ENCODE measurements at regions not wholly inside any gene's neighbourhood (a gene's known extent, or its start where the extent isn't known, plus 50 kb on each side); places are given as distances from the start of the nearest gene placed in this dataset.

DNA sequence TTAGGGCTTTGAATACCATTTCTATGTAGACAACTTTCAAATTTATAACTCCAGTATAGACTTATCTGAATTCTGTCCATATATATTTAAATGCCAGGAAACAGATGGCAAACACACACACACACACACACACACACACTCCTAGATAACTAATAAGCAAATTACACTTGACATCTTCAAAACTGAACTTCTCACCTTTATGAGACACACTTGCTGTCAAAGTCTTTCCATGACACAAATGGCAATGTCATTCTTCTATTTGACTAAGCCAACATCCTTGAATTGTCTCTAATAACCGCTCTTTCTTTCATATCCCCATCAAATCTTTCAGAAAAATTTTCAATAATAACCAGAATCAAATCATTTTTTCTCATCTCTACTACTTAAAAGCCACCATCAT, 402.4 kb downstream of the PCDH18 start:
- intact Hi-C loops (cut with DNase I; ENCODE audit: low total_unique reads) = loop anchor here (5.0 to 10.0 kb wide), 3 partner anchors 732 to 1545 kb away; no protein-coding TSS in a partner anchor
- Histone ChIP-seq H3K27me3 (no peaks in the 10 kb centered on the region), H3K27ac (no peak overlapping the region), H3K4me1 (peaks cover 0 to 4% (median 0%) of the 10 kb centered on the region in 4 donors), H3K36me3 (no peaks in the 10 kb centered on the region), H3K4me3 (no peak overlapping the region), H3K9me3 (no peaks in the 10 kb centered on the region)
- TF ChIP-seq, protein P1, sequence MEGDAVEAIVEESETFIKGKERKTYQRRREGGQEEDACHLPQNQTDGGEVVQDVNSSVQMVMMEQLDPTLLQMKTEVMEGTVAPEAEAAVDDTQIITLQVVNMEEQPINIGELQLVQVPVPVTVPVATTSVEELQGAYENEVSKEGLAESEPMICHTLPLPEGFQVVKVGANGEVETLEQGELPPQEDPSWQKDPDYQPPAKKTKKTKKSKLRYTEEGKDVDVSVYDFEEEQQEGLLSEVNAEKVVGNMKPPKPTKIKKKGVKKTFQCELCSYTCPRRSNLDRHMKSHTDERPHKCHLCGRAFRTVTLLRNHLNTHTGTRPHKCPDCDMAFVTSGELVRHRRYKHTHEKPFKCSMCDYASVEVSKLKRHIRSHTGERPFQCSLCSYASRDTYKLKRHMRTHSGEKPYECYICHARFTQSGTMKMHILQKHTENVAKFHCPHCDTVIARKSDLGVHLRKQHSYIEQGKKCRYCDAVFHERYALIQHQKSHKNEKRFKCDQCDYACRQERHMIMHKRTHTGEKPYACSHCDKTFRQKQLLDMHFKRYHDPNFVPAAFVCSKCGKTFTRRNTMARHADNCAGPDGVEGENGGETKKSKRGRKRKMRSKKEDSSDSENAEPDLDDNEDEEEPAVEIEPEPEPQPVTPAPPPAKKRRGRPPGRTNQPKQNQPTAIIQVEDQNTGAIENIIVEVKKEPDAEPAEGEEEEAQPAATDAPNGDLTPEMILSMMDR (IDR thresholded peaks at IDR 0.05) = no peak
- no peak for DNase-seq

DNA sequence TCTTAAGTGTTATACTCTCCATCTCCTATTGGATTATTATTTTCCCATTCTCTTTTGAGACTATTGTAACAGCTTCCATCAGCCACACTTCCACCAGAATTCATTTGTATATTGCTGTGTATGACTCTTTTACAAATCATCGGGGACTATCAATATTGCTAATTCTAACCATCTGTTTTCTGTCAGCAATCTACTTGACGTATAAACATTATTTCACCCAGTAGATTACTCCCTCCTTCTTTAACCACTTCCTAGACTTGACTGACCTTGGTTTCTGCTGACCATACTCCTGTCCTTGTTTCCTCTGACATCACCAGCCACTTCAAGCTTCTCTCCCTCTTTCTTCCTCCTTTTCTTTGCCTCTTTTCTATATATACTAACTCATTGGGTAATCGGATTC, 402.9 kb downstream of the PCDH18 start:
- Histone ChIP-seq H3K9me3 (no peaks in the 10 kb centered on the region), H3K27me3 (no peaks in the 10 kb centered on the region), H3K4me3 (no peak overlapping the region), H3K27ac (no peak overlapping the region), H3K4me1 (peaks cover 0 to 4% (median 0%) of the 10 kb centered on the region in 4 donors), H3K36me3 (no peaks in the 10 kb centered on the region)
- no peak for DNase-seq
- intact Hi-C loops (cut with DNase I; ENCODE audit: low total_unique reads) = loop anchor here (5.0 to 10.0 kb wide), 3 partner anchors 733 to 1545 kb away; no protein-coding TSS in a partner anchor
- TF ChIP-seq, protein P1 (IDR thresholded peaks at IDR 0.05) = no peak

DNA sequence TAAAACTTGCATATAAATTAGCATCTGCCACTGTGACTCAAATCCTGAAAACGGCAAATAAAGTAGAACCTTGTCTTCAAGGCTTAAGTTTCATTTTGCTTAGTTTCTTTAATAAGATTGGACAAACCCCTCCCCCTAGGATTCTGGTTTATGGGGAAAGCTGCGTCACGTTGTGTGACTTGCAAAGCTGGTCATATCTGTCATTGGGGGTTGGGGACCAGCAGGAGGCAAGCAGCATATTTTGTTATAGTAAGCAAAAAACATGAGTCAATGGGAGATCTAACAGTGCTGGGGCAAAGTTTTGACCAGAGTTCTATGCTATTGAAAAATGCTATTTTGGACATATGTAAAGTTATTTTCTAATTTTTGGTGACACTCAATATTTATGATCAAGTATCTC, 407.3 kb downstream of the PCDH18 start:
- peak overlapping the region; percentile 48 to 55 for H3K4me3 ChIP-seq
- TF ChIP-seq, protein P1 (IDR thresholded peaks at IDR 0.05) = no peak
- H3K27me3 ChIP-seq = no peaks in the 10 kb centered on the region
- no peaks in the 10 kb centered on the region for H3K36me3 ChIP-seq
- H3K4me1 ChIP-seq = peaks cover 0 to 4% (median 0%) of the 10 kb centered on the region in 4 donors
- intact Hi-C loops (cut with DNase I; ENCODE audit: low total_unique reads) = loop anchor here (5.0 to 10.0 kb wide), 3 partner anchors 737 to 1550 kb away; no protein-coding TSS in a partner anchor
- H3K27ac ChIP-seq = peak overlapping the region; percentile 33 to 35
- no peaks in the 10 kb centered on the region for H3K9me3 ChIP-seq
- DNase-seq = peak; percentile 30 to 68

DNA sequence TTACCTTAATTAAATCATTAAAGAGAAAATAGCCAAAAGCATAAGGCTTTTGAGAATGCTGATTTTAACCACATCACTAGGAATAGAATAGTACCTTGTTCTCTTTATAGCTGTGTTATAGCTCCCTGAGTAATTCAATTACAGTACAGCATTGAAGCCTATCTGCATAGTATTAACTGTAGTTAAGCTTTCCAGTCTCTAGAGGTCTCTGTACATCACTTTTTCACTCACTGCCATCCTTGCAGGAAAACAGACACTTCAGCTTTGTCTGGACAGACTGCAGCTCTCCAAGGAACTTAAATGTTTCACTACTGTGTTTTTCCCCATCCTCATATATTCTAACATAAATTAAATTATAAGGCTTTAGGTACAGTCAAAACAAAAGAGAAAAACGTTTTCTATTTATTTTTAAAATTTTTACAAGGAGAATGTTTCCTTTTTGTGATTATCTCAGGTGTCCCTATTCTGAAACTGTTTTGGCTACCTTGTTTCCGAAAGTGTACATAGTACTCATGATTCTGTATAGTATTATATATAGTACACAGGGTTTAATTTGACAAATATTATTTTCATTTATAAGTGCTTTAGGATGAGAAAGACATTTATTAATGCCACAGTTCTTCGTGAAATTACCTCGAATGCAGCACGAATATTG, 407.9 kb downstream of the PCDH18 start:
- H3K36me3 ChIP-seq = no peaks in the 10 kb centered on the region
- H3K4me3 ChIP-seq = peak overlapping the region; percentile 48 to 55
- no peaks in the 10 kb centered on the region for H3K27me3 ChIP-seq
- no peak for DNase-seq
- no peaks in the 10 kb centered on the region for H3K9me3 ChIP-seq
- TF ChIP-seq, protein P1 (IDR thresholded peaks at IDR 0.05) = peak; percentile 65 to 71
- peaks cover 0 to 4% (median 0%) of the 10 kb centered on the region in 4 donors for H3K4me1 ChIP-seq
- H3K27ac ChIP-seq = peak overlapping the region; percentile 33 to 35
- intact Hi-C loops (cut with DNase I; ENCODE audit: low total_unique reads) = loop anchor here (10.0 kb wide), 2 partner anchors 970 to 1550 kb away; no protein-coding TSS in a partner anchor

DNA sequence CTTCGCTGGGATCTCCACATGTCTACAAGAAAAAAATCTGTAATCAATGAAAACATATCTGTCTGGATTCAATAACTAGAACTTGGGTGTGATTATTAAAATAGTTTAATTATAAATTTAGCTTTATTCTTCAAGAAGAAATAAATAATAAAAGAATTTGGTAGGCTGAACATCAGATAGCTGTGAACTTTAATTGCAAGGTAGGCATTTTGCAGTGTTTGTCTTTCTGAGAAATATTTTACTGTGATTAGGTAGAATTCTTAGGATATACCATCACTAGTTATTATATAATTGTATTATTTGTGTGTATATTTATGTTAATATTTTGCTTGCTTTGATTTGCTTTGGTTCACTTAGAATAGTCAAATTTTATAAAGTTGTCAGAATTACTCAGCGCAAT, 409.4 kb downstream of the PCDH18 start:
- TF ChIP-seq, protein P1 (IDR thresholded peaks at IDR 0.05) = no peak
- H3K4me1 ChIP-seq = peaks cover 0 to 4% (median 0%) of the 10 kb centered on the region in 4 donors
- no peak for DNase-seq
- H3K9me3 ChIP-seq = no peaks in the 10 kb centered on the region
- H3K4me3 ChIP-seq = no peak overlapping the region
- intact Hi-C loops (cut with DNase I; ENCODE audit: low total_unique reads) = loop anchor here (10.0 kb wide), 2 partner anchors 972 to 1552 kb away; no protein-coding TSS in a partner anchor
- no peak overlapping the region for H3K27ac ChIP-seq
- no peaks in the 10 kb centered on the region for H3K27me3 ChIP-seq
- no peaks in the 10 kb centered on the region for H3K36me3 ChIP-seq

Measured in tibial artery (tissue), 4 donors.